ENCODE measurements at regions not wholly inside any gene's neighbourhood (a gene's known extent, or its start where the extent isn't known, plus 50 kb on each side); places are given as distances from the start of the nearest gene placed in this dataset.

- Histone ChIP-seq H3K9me3 (ENCODE audit: low read depth) (no peaks in the 10 kb centered on the region), H2AFZ (no peak overlapping the region), H3K27ac (peak overlapping the region; percentile 63), H3K36me3 (replicated peaks; ENCODE audit: insufficient read depth, low read depth) (no peaks in the 10 kb centered on the region), H3K4me2 (no peak overlapping the region), H3K9me2 (replicated peaks; ENCODE audit: insufficient read depth) (no peaks in the 10 kb centered on the region), H3K4me1 (ENCODE audit: insufficient read depth) (peaks cover 10% of the 10 kb centered on the region), H4K20me1 (ENCODE audit: insufficient read depth, poor library complexity, severe bottlenecking) (no peaks in the 10 kb centered on the region), H3K4me3 (no peak overlapping the region), H3K27me3 (no peaks in the 10 kb centered on the region), H3K79me2 (no peaks in the 10 kb centered on the region)
- no peak for DNase-seq (ENCODE audit: low spot score)
- 86% methylated on average over 4 of the region's 4 CpGs for WGBS (ENCODE audit: low lambda C conversion rate, missing lambda C conversion rate)
- no peak for TF ChIP-seq EZH2 (IDR thresholded peaks at IDR 0.05; ENCODE audit: borderline replicate concordance)
- TF ChIP-seq, protein P1, sequence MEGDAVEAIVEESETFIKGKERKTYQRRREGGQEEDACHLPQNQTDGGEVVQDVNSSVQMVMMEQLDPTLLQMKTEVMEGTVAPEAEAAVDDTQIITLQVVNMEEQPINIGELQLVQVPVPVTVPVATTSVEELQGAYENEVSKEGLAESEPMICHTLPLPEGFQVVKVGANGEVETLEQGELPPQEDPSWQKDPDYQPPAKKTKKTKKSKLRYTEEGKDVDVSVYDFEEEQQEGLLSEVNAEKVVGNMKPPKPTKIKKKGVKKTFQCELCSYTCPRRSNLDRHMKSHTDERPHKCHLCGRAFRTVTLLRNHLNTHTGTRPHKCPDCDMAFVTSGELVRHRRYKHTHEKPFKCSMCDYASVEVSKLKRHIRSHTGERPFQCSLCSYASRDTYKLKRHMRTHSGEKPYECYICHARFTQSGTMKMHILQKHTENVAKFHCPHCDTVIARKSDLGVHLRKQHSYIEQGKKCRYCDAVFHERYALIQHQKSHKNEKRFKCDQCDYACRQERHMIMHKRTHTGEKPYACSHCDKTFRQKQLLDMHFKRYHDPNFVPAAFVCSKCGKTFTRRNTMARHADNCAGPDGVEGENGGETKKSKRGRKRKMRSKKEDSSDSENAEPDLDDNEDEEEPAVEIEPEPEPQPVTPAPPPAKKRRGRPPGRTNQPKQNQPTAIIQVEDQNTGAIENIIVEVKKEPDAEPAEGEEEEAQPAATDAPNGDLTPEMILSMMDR (IDR thresholded peaks at IDR 0.05; ENCODE audit: poor library complexity), result no peak
- TF ChIP-seq EZH2phosphoT487 (IDR thresholded peaks at IDR 0.05; ENCODE audit: low read depth, severe bottlenecking, unreplicated experiment), result no peak
Observed at GRCh38 chr5:90097082-90097477, 312.5 kb downstream of the CETN3 start.

DNA sequence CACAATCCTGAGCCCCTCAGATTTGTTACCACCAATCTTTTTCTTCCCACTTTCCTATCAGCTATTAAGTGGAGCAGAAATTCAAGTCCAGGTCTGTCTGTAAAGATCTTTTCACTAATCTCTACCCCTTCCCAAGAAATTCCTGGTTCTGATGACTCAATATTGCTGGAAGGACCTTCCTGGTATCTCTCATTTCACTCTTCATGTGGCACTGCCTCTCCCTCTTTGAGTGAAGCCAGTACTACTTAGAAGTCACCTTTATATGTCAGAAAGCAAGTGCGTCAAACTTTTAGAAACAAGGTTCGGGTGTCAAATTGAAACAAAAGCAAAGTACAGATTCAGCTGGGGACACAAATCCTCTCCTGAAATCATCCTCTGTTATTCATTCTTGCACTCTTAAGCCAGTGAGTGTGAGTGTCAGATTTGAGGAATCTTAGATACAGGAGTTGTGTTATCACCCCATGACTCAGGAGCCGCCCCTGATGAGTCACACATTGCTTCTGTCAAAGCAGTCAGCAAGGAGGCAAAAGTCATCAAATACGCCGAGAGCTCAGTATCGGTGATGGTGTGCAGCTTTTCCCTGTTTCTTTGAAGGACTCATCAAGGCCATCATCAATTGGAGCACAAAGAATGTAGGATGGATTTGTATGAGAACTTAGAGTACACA, 313.0 kb downstream of the CETN3 start:
- H3K4me2 ChIP-seq, result no peak overlapping the region

DNA sequence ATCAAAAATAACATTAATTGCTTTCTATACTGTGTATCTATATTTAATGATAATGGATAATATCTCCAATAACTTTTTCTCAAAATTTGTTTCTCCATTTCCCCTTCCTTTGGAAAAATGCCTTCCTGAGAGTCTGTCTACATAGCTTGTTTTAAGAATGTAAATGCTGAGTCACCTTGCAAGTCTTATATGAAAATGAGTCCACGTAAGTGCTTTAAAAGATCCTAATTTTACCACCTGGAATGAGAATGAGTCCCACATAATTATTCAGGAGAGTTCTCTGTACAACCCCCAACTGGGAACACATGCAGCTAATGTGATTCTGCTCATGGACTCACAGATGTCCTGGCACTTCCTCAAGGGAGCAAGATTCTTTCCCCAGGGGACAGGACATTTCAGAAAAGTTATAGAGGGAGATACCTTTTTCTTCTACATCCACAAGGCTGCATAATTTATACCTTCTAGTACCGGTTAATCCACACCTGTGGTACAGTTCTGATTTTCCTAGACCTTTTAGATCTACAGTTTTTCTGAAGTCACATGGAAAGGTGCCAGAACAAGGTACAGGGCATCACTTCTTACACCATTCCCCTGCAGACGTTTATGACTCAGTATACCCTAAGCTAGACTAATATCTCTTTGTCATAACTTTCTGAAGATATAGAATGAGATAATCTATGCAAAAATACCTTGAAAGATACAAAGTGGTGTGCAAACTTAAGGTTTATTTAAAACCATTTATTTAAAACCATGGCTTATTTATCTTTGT, 314.1 kb downstream of the CETN3 start:
- H4K20me1 ChIP-seq (ENCODE audit: insufficient read depth, poor library complexity, severe bottlenecking), result no peaks in the 10 kb centered on the region
- no peak overlapping the region for H2AFZ ChIP-seq
- no peak overlapping the region for H3K4me3 ChIP-seq
- DNase-seq (ENCODE audit: low spot score), result no peak
- H3K79me2 ChIP-seq, result no peaks in the 10 kb centered on the region
- H3K9me2 ChIP-seq (replicated peaks; ENCODE audit: insufficient read depth), result no peaks in the 10 kb centered on the region
- H3K27ac ChIP-seq, result no peak overlapping the region
- peaks cover 10% of the 10 kb centered on the region for H3K4me1 ChIP-seq (ENCODE audit: insufficient read depth)
- H3K4me2 ChIP-seq, result no peak overlapping the region
- 86% methylated on average over 3 of the region's 3 CpGs for WGBS (ENCODE audit: low lambda C conversion rate, missing lambda C conversion rate)
- H3K36me3 ChIP-seq (replicated peaks; ENCODE audit: insufficient read depth, low read depth), result no peaks in the 10 kb centered on the region
- H3K27me3 ChIP-seq, result no peaks in the 10 kb centered on the region
- TF ChIP-seq EZH2 (IDR thresholded peaks at IDR 0.05; ENCODE audit: borderline replicate concordance) (no peak), EZH2phosphoT487 (IDR thresholded peaks at IDR 0.05; ENCODE audit: low read depth, severe bottlenecking, unreplicated experiment) (no peak)
- TF ChIP-seq, protein P1 (IDR thresholded peaks at IDR 0.05; ENCODE audit: poor library complexity), result no peak
- no peaks in the 10 kb centered on the region for H3K9me3 ChIP-seq (ENCODE audit: low read depth)

More for the DNA sequence above, 313.0 kb downstream of the CETN3 start:
- no peaks in the 10 kb centered on the region for H3K79me2 ChIP-seq
- no peaks in the 10 kb centered on the region for H3K9me2 ChIP-seq (replicated peaks; ENCODE audit: insufficient read depth)
- H3K4me3 ChIP-seq, result no peak overlapping the region
- H3K27me3 ChIP-seq, result no peaks in the 10 kb centered on the region
- 47% methylated on average over 6 of the region's 6 CpGs for WGBS (ENCODE audit: low lambda C conversion rate, missing lambda C conversion rate)
- H3K9me3 ChIP-seq (ENCODE audit: low read depth), result no peaks in the 10 kb centered on the region
- H2AFZ ChIP-seq, result no peak overlapping the region
- H4K20me1 ChIP-seq (ENCODE audit: insufficient read depth, poor library complexity, severe bottlenecking), result no peaks in the 10 kb centered on the region
- no peaks in the 10 kb centered on the region for H3K36me3 ChIP-seq (replicated peaks; ENCODE audit: insufficient read depth, low read depth)
- peak overlapping the region; percentile 63 for H3K27ac ChIP-seq
- no peak for TF ChIP-seq EZH2 (IDR thresholded peaks at IDR 0.05; ENCODE audit: borderline replicate concordance)
- no peak for TF ChIP-seq EZH2phosphoT487 (IDR thresholded peaks at IDR 0.05; ENCODE audit: low read depth, severe bottlenecking, unreplicated experiment)
- TF ChIP-seq, protein P1 (IDR thresholded peaks at IDR 0.05; ENCODE audit: poor library complexity), result no peak
- H3K4me1 ChIP-seq (ENCODE audit: insufficient read depth), result peaks cover 10% of the 10 kb centered on the region
- DNase-seq (ENCODE audit: low spot score), result peak; percentile 85
